H9 (cell line): ENCODE measurements at regions not wholly inside any gene's neighbourhood (a gene's known extent, or its start where the extent isn't known, plus 50 kb on each side); places are given as distances from the start of the nearest gene placed in this dataset.

Source experiments
- DNase-seq: peaks from one replicate; pipeline ENCODE4 v3.0.0-alpha.2; 2017
- H2AFZ ChIP-seq: one replicate; pipeline ENCODE4 v1.6.1; 2013; ENCODE audit warnings: mild to moderate bottlenecking, low read length, control low read depth, moderate library complexity
- H2AK5ac ChIP-seq: 2 replicates; pipeline ENCODE4 v1.6.1; 2013; ENCODE audit warnings: low read length, control low read depth, mixed read lengths; ENCODE audit not compliant: insufficient read length
- H2BK120ac ChIP-seq: one replicate; pipeline ENCODE4 v1.6.1; 2013; ENCODE audit warnings: low read depth, mild to moderate bottlenecking, low read length, control low read depth, inconsistent platforms; ENCODE audit not compliant: poor library complexity, severe bottlenecking
- H2BK12ac ChIP-seq: 2 replicates; pipeline ENCODE4 v1.6.1; 2013; ENCODE audit warnings: low read length, control low read depth, mixed read lengths, low read depth; ENCODE audit not compliant: insufficient read length
- H2BK15ac ChIP-seq: 2 replicates; pipeline ENCODE4 v1.6.1; 2013; ENCODE audit warnings: low read depth, low read length, control low read depth
- H2BK20ac ChIP-seq: one replicate; pipeline ENCODE4 v1.6.1; 2013; ENCODE audit warnings: low read depth, mild to moderate bottlenecking, low read length, control low read depth, inconsistent platforms; ENCODE audit not compliant: poor library complexity, severe bottlenecking
- H2BK5ac ChIP-seq: 2 replicates; pipeline ENCODE4 v1.6.1; 2013; ENCODE audit warnings: low read length, control low read depth, mixed read lengths; ENCODE audit not compliant: insufficient read length
- H3K14ac ChIP-seq: 2 replicates; pipeline ENCODE4 v1.6.1; 2013; ENCODE audit warnings: low read length, control low read depth; ENCODE audit not compliant: insufficient read depth
- H3K18ac ChIP-seq: 2 replicates; pipeline ENCODE4 v1.6.1; 2013; ENCODE audit warnings: low read depth, mild to moderate bottlenecking, mixed read lengths, low read length, control low read depth; ENCODE audit not compliant: insufficient read length
- H3K23ac ChIP-seq: 2 replicates; pipeline ENCODE4 v1.6.1; 2013; ENCODE audit warnings: low read length, control low read depth, mixed read lengths, low read depth; ENCODE audit not compliant: insufficient read length
- H3K23me2 ChIP-seq: 2 replicates; pipeline ENCODE4 v1.6.1; 2013; ENCODE audit warnings: low read depth, mild to moderate bottlenecking, mixed read lengths, low read length, control low read depth; ENCODE audit not compliant: insufficient read length, poor library complexity, severe bottlenecking
- H3K27ac ChIP-seq: 2 replicates; pipeline ENCODE4 v1.5.1; 2013; ENCODE audit warnings: low read length, control low read depth, mixed read lengths, low read depth; ENCODE audit not compliant: insufficient read length
- H3K27me3 ChIP-seq: 2 replicates; pipeline ENCODE4 v1.6.1; 2013; ENCODE audit warnings: low read length, control low read depth, inconsistent platforms; ENCODE audit not compliant: insufficient read depth
- H3K4ac ChIP-seq: 2 replicates; pipeline ENCODE4 v1.6.1; 2013; ENCODE audit warnings: low read depth, mild to moderate bottlenecking, control low read depth, inconsistent platforms, low read length, moderate library complexity
- H3K4me1 ChIP-seq: 2 replicates; pipeline ENCODE4 v1.6.1; 2013; ENCODE audit warnings: low read length, control low read depth, inconsistent platforms; ENCODE audit not compliant: insufficient read depth
- H3K4me2 ChIP-seq: 2 replicates; pipeline ENCODE4 v1.6.1; 2013; ENCODE audit warnings: low read length, control low read depth, mixed read lengths; ENCODE audit not compliant: insufficient read length, insufficient read depth
- H3K56ac ChIP-seq: 2 replicates; pipeline ENCODE4 v1.6.1; 2013; ENCODE audit warnings: low read depth, mild to moderate bottlenecking, mixed read lengths, low read length, control low read depth; ENCODE audit not compliant: insufficient read length
- H3K79me1 ChIP-seq: 2 replicates; pipeline ENCODE4 v1.6.1; 2013; ENCODE audit warnings: low read depth, mild to moderate bottlenecking, moderate library complexity, low read length, control low read depth, inconsistent platforms; ENCODE audit not compliant: insufficient read depth, poor library complexity, severe bottlenecking
- H3K79me2 ChIP-seq: 2 replicates; pipeline ENCODE4 v1.6.1; 2013; ENCODE audit warnings: low read length, control low read depth, inconsistent platforms; ENCODE audit not compliant: insufficient read depth
- H3K9ac ChIP-seq: 2 replicates; pipeline ENCODE4 v1.6.1; 2013; ENCODE audit warnings: low read length, control low read depth, mixed read lengths; ENCODE audit not compliant: insufficient read length; ENCODE audit errors: extremely low read depth
- H3K9me3 ChIP-seq: one replicate; pipeline ENCODE4 v1.6.1; 2013; ENCODE audit warnings: low read depth, low read length, inconsistent platforms; ENCODE audit not compliant: control insufficient read depth
- H3T11ph ChIP-seq: one replicate; pipeline ENCODE4 v1.6.1; 2013; ENCODE audit warnings: mild to moderate bottlenecking, low read length, control low read depth, inconsistent platforms
- H4K20me1 ChIP-seq: one replicate; pipeline ENCODE4 v1.6.1; 2013; ENCODE audit not compliant: control insufficient read depth, insufficient read length, insufficient read depth
- H4K5ac ChIP-seq: 2 replicates; pipeline ENCODE4 v1.6.1; 2013; ENCODE audit warnings: low read depth, mild to moderate bottlenecking, mixed read lengths, low read length, control low read depth; ENCODE audit not compliant: insufficient read length
- H4K8ac ChIP-seq: replicated peaks from 2 replicates; pipeline ENCODE4 v1.6.1; 2013; ENCODE audit warnings: low read length, control low read depth, mixed read lengths, low read depth; ENCODE audit not compliant: insufficient read length
- H4K91ac ChIP-seq: 2 replicates; pipeline ENCODE4 v1.6.1; 2013; ENCODE audit warnings: low read depth, mild to moderate bottlenecking, moderate library complexity, mixed read lengths, low read length, control low read depth; ENCODE audit not compliant: insufficient read length
- H3K27ac Mint-ChIP-seq, 3 experiments: 2 replicates in 2 of 3; 3 replicates in 1 of 3; pipeline ENCODE4 v1.8.0; 2020 to 2021; ENCODE audit warnings: mixed read lengths in 3 of 3, mild to moderate bottlenecking in 1 of 3, moderate library complexity in 1 of 3
- H3K27me3 Mint-ChIP-seq: 2 replicates; pipeline ENCODE4 v1.8.0; 2021; ENCODE audit warnings: low read depth, mild to moderate bottlenecking, moderate library complexity, mixed read lengths
- H3K36me3 Mint-ChIP-seq, 3 experiments: 2 replicates in 2 of 3; 3 replicates in 1 of 3; pipeline ENCODE4 v1.8.0; 2020 to 2021; ENCODE audit warnings: low read depth in 3 of 3, mixed read lengths in 3 of 3; ENCODE audit not compliant: insufficient read depth in 1 of 3
- H3K4me1 Mint-ChIP-seq, 2 experiments: 2 replicates each; pipeline ENCODE4 v1.8.0; 2020; ENCODE audit warnings: mixed read lengths in 2 of 2
- H3K4me3 Mint-ChIP-seq, 2 experiments: 2 replicates in 1 of 2; 3 replicates in 1 of 2; pipeline ENCODE4 v1.8.0; 2020 to 2021; ENCODE audit warnings: mild to moderate bottlenecking in 2 of 2, mixed read lengths in 2 of 2, moderate library complexity in 1 of 2
- H3K9me3 Mint-ChIP-seq, 2 experiments: 2 replicates in 1 of 2; 3 replicates in 1 of 2; pipeline ENCODE4 v1.8.0; 2020; ENCODE audit warnings: mild to moderate bottlenecking in 2 of 2, mixed read lengths in 2 of 2, moderate library complexity in 1 of 2
- CTCF ChIP-seq: fragments of 200-600 bp; sonication (generic); conservative IDR thresholded peaks from 3 replicates; pipeline ENCODE4 v1.8.0; 2021; ENCODE audit warnings: antibody characterized with exemption, mild to moderate bottlenecking
- WGBS: extraction: QIAGEN DNeasy Blood & Tissue Kit; methylation state at CpG from one replicate; pipeline ENCODE4 v1.1.7; 2013; ENCODE audit warnings: missing lambda C conversion rate, low lambda C conversion rate, mixed read lengths; ENCODE audit not compliant: insufficient read length; ENCODE audit errors: extremely low coverage; 5-methylcytosine and 5-hydroxymethylcytosine counted together

DNA sequence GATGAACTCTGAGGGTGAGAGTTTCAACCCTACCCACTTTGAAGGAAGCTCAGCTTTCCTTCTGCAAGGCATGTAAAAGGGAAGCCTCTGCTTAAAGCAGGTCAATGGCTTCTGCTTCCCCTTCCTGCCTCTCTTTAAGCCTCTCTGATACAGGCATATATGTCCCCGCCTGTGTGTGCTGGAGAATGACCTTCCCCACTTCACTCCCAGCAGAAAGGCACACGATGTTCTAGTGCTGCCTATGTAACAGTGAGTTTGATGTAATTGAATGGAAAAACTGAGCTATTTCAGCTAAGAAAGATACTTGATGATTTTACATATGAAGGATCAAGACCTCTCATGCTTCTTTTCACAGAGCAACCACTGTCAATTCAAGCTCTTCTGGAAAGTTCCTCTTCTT lies 632.2 kb downstream of the HACE1 start:
- no peak for DNase-seq
- Histone ChIP-seq H3K79me1 (no peaks in the 10 kb centered on the region), H3K56ac (no peak overlapping the region), H3K4ac (no peak overlapping the region), H4K5ac (peak overlapping the region; percentile 66), H3K79me2 (no peaks in the 10 kb centered on the region), H2BK20ac (no peak overlapping the region), H3K23ac (no peak overlapping the region), H4K91ac (no peak overlapping the region), H3K23me2 (no peaks in the 10 kb centered on the region), H3K14ac (no peak overlapping the region), H3K4me2 (no peak overlapping the region), H3K4me1 (no peaks in the 10 kb centered on the region), H3T11ph (no peak overlapping the region), H3K27ac (no peak overlapping the region), H3K27me3 (no peaks in the 10 kb centered on the region), H2BK12ac (no peak overlapping the region), H2AK5ac (no peak overlapping the region), H2AFZ (no peak overlapping the region), H4K8ac (no peak overlapping the region), H2BK5ac (no peak overlapping the region), H3K9me3 (no peaks in the 10 kb centered on the region), H4K20me1 (no peaks in the 10 kb centered on the region), H2BK120ac (no peak overlapping the region), H2BK15ac (no peak overlapping the region), H3K18ac (no peak overlapping the region), H3K9ac (no peak overlapping the region)
- Mint-ChIP-seq H3K36me3 (no peaks in the 10 kb centered on the region), H3K4me3 (no peak overlapping the region), H3K4me1 (no peaks in the 10 kb centered on the region), H3K27me3 (no peaks in the 10 kb centered on the region; the same call in 1 of the 2 replicates), H3K27ac (no peak overlapping the region), H3K9me3 (peaks cover 0 to 2% of the 10 kb centered on the region in 2 experiments; a peak in 1 of 5 replicates)
- TF ChIP-seq CTCF = no peak
- WGBS = no CpG with 5 or more reads among the region's 2 CpGs
